GM19193 (cell line): ENCODE measurements at regions not wholly inside any gene's neighbourhood (a gene's known extent, or its start where the extent isn't known, plus 50 kb on each side); places are given as distances from the start of the nearest gene placed in this dataset.

ENCODE experiments used
- POLR2A ChIP-seq: IDR thresholded peaks from 4 replicates; pipeline ENCODE4 v1.6.1; 2011; ENCODE audit not compliant: insufficient read depth, insufficient read length; ENCODE audit errors: extremely low read depth

DNA sequence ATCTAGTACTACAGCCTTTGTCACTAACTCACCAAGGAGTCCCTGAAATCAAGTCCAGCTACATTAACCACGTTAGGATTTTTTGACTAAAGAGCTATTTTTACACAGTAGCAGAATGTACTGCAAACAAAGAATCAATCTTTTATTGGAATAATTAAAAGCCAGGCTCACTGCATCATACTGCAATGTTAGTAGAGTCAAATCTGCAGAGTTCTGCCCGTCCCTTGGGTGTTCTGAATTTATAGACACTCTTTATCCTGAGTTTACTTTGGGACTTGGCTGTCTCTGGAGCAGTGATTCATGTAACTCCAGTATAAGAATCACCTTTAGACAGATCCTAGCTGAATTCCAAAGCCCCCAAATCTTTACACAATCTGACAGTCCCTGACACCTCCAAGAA lies 127.9 kb upstream of the THSD7B start:
- TF ChIP-seq POLR2A, result no peak

- no peak for TF ChIP-seq POLR2A
These were observed 136.9 kb upstream of the THSD7B start for GRCh38 chr2:136628490-136628889.

DNA sequence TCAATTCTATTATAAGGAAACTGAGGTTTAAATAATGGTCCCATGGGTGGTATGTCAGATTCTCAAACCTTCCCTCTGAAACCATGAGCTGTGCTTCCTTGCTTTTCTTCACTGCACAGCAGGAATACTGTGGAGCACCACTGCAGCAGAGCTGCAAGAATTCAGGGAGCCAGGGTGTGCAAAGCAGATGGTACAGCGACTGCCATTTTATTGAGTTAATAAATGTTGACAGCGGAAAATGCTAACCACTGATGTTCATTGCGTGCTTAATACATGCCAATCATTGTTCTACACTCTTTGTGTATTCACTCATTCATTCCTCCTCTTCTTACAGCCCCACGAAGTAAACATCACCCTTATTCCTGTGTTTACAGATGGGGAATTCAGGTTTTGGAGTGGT lies 152.2 kb upstream of the THSD7B start:
- no peak for TF ChIP-seq POLR2A

GRCh38 chr2:136612079-136612478 lies 153.3 kb upstream of the THSD7B start:
- no peak for TF ChIP-seq POLR2A

DNA sequence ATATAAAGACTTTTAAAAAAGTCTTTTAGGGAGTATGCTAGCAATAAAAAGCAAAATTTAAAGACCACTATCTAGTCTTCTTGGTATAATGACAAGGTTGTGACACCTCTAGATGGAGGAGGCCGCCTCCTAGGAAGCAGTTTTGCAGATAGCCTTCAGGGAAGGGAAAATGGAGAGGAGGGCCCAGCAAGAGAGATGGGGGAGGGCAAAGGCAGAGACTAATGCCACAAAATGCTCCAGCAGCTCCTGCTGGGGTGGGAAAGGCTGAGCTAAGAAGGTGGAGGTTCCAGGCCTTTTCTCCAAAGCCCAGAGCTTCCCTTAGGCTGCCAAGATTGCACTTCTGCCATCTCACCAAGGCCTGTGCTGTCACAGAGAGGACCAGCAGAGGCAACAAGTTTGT lies 153.9 kb upstream of the THSD7B start:
- TF ChIP-seq POLR2A, result no peak

DNA sequence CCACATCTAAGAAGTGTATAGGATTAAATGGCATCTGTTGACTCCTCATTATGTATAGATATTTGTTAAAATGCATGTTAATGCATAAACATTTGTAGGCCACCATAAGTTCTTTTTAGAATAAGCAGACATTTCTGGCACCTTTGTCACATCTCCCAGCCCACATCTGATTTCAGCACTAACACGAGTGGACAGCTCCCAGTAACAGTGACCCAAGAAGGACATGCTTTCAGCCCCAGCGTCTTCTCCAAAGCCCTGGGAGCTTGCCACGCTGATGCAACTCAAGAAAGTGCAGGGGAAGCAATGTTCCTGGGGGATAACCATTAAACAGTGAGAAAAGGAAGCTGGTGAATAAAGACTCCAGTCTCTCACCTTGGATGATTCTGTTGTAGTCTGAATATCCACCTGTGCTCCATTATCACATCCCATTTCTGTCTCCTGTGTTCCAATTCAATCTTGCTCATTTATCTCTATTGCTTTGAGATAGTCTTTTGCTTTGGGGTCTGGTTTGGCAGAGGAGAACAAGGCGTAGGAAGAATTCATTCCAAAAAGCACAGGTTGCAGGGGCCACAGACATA lies 182.6 kb upstream of the THSD7B start:
- TF ChIP-seq POLR2A, result no peak

GRCh38 chr2:136572335-136572734 lies 193.0 kb upstream of the THSD7B start:
- no peak for TF ChIP-seq POLR2A

- no peak for TF ChIP-seq POLR2A
These were observed 208.1 kb upstream of the THSD7B start for GRCh38 chr2:136557203-136557602.

GRCh38 chr2:136550181-136550580 lies 215.2 kb upstream of the THSD7B start:
- TF ChIP-seq POLR2A, result no peak

DNA sequence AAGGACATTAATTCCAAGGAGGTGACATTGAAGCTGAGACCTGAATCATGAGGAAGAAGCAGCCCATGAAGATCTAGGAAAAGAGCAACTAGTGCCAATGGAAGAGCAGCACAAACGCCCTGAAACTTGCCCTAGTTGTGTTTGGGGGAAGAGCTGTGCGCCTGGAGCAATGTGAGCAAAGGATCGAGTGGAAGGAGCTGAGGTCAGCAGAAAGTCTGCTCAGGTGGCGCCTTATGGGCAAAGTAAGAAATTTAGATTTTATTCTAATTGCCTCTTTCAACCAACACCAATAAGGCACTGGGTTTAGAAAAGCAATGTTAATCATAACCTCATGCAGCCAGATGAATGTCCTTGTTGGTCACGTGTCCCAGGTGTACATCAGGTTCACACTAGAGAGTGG lies 226.0 kb upstream of the THSD7B start:
- no peak for TF ChIP-seq POLR2A

- TF ChIP-seq POLR2A, result no peak
These were observed 226.9 kb upstream of the THSD7B start for GRCh38 chr2:136538489-136538888.

- TF ChIP-seq POLR2A, result no peak
These were observed 230.5 kb upstream of the THSD7B start for GRCh38 chr2:136534811-136535210.

- TF ChIP-seq POLR2A, result no peak
These were observed 233.2 kb upstream of the THSD7B start for GRCh38 chr2:136532171-136532570.

DNA sequence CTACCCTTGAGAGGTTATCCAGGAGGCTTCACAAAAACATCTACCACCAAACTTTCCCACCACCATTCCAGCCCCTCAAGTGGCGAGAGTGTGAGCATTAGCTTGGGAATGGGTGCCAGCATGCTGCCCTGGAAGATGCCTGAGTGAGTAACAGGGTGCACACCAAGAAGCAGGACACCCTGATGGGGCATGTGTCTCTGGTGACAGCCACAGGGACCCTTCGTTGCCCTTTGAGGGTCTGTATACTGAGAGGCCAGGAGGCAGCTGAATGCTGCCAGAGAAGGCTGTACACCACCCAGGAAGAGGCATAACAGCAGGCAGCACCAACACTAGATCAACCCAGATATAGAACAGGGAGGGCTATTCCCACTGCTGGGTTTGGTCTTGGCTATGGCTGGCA lies 233.6 kb upstream of the THSD7B start:
- TF ChIP-seq POLR2A, result no peak

GRCh38 chr2:136530146-136530545 lies 235.2 kb upstream of the THSD7B start:
- no peak for TF ChIP-seq POLR2A

DNA sequence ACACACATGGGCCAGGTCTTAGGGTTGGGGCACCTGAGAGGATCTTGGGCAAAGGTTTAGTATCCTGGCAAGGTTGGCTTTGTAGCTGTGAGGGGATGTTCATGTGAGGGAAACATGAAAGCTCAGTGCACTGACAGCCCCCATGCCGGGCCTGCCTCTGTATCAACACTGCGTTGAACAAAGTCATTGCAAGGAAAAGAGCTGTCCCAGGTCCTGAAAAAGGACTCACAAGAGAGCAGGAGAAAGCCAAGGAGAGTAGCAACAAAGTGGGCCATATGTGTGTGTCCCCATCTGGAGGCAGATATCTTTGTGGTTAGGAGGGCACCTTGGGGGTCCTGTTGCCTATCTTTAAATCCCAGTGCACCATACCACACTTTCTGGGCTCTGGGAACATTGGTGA lies 237.8 kb upstream of the THSD7B start:
- no peak for TF ChIP-seq POLR2A

- TF ChIP-seq POLR2A, result no peak
These were observed 242.6 kb upstream of the THSD7B start for GRCh38 chr2:136522724-136523123.
